ENCODE measurements at regions not wholly inside any gene's neighbourhood (a gene's known extent, or its start where the extent isn't known, plus 50 kb on each side); places are given as distances from the start of the nearest gene placed in this dataset.
"Not testable (repeated sequence)": the region's sequence is repeated elsewhere in the genome, so short reads cannot be mapped to it uniquely, and the experiment has no call there.

- DNase-seq (ENCODE audit: low spot score) = no peak
These were observed 148.1 kb downstream of the TRIML1 start for GRCh38 chr4:188287169-188287894.

- no peak for DNase-seq (ENCODE audit: low spot score)
These were observed 150.4 kb downstream of the TRIML1 start for GRCh38 chr4:188289531-188290125.

GRCh38 chr4:188295899-188296298 lies 156.7 kb downstream of the TRIML1 start:
- no peak for DNase-seq (ENCODE audit: low spot score)

GRCh38 chr4:188296331-188296730 lies 157.1 kb downstream of the TRIML1 start:
- no peak for DNase-seq (ENCODE audit: low spot score)

- no peak for DNase-seq (ENCODE audit: low spot score)
These were observed 158.6 kb downstream of the TRIML1 start for GRCh38 chr4:188297873-188298272.

- no peak for DNase-seq (ENCODE audit: low spot score)
These were observed 159.9 kb downstream of the TRIML1 start for GRCh38 chr4:188299161-188299560.

- DNase-seq (ENCODE audit: low spot score) = no peak
These were observed 161.1 kb downstream of the TRIML1 start for GRCh38 chr4:188300385-188300784.

GRCh38 chr4:188305690-188306089 lies 166.4 kb downstream of the TRIML1 start:
- no peak for DNase-seq (ENCODE audit: low spot score)

GRCh38 chr4:188307591-188307990 lies 168.3 kb downstream of the TRIML1 start:
- no peak for DNase-seq (ENCODE audit: low spot score)

GRCh38 chr4:188308142-188308541 lies 168.9 kb downstream of the TRIML1 start:
- no peak for DNase-seq (ENCODE audit: low spot score)

GRCh38 chr4:188316391-188316790 lies 177.2 kb downstream of the TRIML1 start:
- DNase-seq (ENCODE audit: low spot score) = no peak

- no peak for DNase-seq (ENCODE audit: low spot score)
These were observed 189.7 kb downstream of the TRIML1 start for GRCh38 chr4:188328966-188329365.

GRCh38 chr4:188329521-188329920 lies 190.3 kb downstream of the TRIML1 start:
- no peak for DNase-seq (ENCODE audit: low spot score)

- DNase-seq (ENCODE audit: low spot score) = no peak
These were observed 193.0 kb downstream of the TRIML1 start for GRCh38 chr4:188332265-188332664.

GRCh38 chr4:188336891-188337290 lies 197.7 kb downstream of the TRIML1 start:
- no peak for DNase-seq (ENCODE audit: low spot score)

GRCh38 chr4:188341428-188341827 lies 202.2 kb downstream of the TRIML1 start:
- no peak for DNase-seq (ENCODE audit: low spot score)

GRCh38 chr4:188346171-188346809 lies 207.0 kb downstream of the TRIML1 start:
- DNase-seq (ENCODE audit: low spot score) = no peak

GRCh38 chr4:188347339-188347738 lies 208.1 kb downstream of the TRIML1 start:
- no peak for DNase-seq (ENCODE audit: low spot score)

- DNase-seq (ENCODE audit: low spot score) = not testable (repeated sequence)
These were observed 210.3 kb downstream of the TRIML1 start for GRCh38 chr4:188349569-188349968.

GRCh38 chr4:188363196-188363595 lies 224.0 kb downstream of the TRIML1 start:
- DNase-seq (ENCODE audit: low spot score) = no peak

- no peak for DNase-seq (ENCODE audit: low spot score)
These were observed 231.5 kb downstream of the TRIML1 start for GRCh38 chr4:188370777-188371176.

- DNase-seq (ENCODE audit: low spot score) = no peak
These were observed 232.8 kb downstream of the TRIML1 start for GRCh38 chr4:188372058-188372457.

GRCh38 chr4:188372829-188373228 lies 233.6 kb downstream of the TRIML1 start:
- DNase-seq (ENCODE audit: low spot score) = no peak

All from AG08396 (cell line).